ENCODE measurements at regions not wholly inside any gene's neighbourhood (a gene's known extent, or its start where the extent isn't known, plus 50 kb on each side); places are given as distances from the start of the nearest gene placed in this dataset.

DNA sequence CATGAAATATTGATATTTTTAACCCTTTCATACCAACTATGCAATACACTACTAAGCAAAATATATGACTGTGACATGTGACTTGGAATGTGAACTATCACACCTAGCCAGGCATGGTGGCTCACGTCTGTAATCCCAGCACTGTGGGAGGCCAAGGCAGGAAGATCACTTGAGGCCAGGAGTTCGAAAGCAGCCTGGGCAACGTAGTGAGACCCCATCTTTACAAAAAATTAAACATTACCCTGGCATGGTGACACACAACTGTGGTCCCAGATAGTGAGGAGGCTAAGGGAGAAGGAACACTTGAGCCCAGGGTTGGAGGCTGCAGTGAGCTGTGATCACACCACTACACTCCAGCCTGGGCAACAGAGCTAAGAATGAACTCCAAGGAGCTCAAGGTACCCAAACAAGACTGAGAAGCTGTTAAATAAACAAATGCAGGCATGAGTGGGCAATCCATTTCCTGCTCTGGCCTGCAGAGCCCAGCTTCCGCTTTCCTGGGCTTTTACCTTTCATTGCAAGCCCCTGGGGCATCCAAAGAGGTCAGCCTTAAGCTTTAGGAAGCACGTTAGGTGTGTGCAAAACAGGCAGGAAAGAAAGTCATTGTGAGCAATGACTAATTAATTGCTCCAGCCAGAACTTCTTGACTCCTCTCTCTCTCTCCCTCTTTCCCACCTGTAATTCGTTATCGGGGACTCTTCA is 162.1 kb upstream of the FOXK1 start:
- BruUV-seq (replicated peaks), result no TSS peak
- no peak overlapping the region for H3K4me3 ChIP-seq (ENCODE audit: low read depth in 2 of 2, low read length in 2 of 2)

GRCh38 chr7:4523219-4523618 is 158.9 kb upstream of the FOXK1 start:
- Histone ChIP-seq H3K9me3 (ENCODE audit: control insufficient read depth, insufficient read depth, low read depth, low read length) (no peaks in the 10 kb centered on the region), H3K36me3 (ENCODE audit: control insufficient read depth, insufficient read depth, low read length) (no peaks in the 10 kb centered on the region), H3K27ac (ENCODE audit: low read length) (no peak overlapping the region), H3K4me3 (ENCODE audit: low read depth in 2 of 2, low read length in 2 of 2) (no peak overlapping the region), H3K27me3 (ENCODE audit: control insufficient read depth, insufficient read depth, low read length) (peaks cover 24% of the 10 kb centered on the region), H3K4me1 (ENCODE audit: control insufficient read depth, insufficient read depth, low read length) (no peaks in the 10 kb centered on the region)
- intact Hi-C loops (cut with micrococcal nuclease; ENCODE audit: unreplicated experiment) (no loop called here), in situ Hi-C loops (cut with HindIII; ENCODE audit: low pct_unique_long_range_greater_than_20kb, low sequenced_read_pairs) (no loop called here)
- POLR2A ChIA-PET, result no interaction called here
- no peak for ATAC-seq
- no peak for TF ChIP-seq CTCF (IDR thresholded peaks at IDR 0.05)
- no peak for TF ChIP-seq SIN3A (IDR thresholded peaks at IDR 0.05; ENCODE audit: borderline replicate concordance, insufficient read depth, low read depth, low read length)
- TF ChIP-seq POLR2AphosphoS5 (IDR thresholded peaks at IDR 0.05; ENCODE audit: low read depth, low read length), result no peak
- TF ChIP-seq TCF7L2 (IDR thresholded peaks at IDR 0.05; ENCODE audit: low read depth, low read length), result no peak
- TF ChIP-seq REST (IDR thresholded peaks at IDR 0.05; ENCODE audit: insufficient read depth in 1 of 2, low read depth in 2 of 2, low read length in 1 of 2), result no peak
- BruUV-seq (replicated peaks), result no TSS peak
- DNase-seq (ENCODE audit: low read depth, low spot score), result no peak
- CTCF ChIA-PET, result no interaction called here

More for the DNA sequence above, 162.1 kb upstream of the FOXK1 start:
- H3K27me3 ChIP-seq (ENCODE audit: control insufficient read depth, insufficient read depth, low read length), result peaks cover 47% of the 10 kb centered on the region
- no peaks in the 10 kb centered on the region for H3K9me3 ChIP-seq (ENCODE audit: control insufficient read depth, insufficient read depth, low read depth, low read length)
- H3K36me3 ChIP-seq (ENCODE audit: control insufficient read depth, insufficient read depth, low read length), result no peaks in the 10 kb centered on the region
- CTCF ChIA-PET, result interaction anchor here (0.8 kb wide), 1 partner anchor 111 kb away, joined by 4 read pairs; no protein-coding TSS in a partner anchor
- no peak for TF ChIP-seq TCF7L2 (IDR thresholded peaks at IDR 0.05; ENCODE audit: low read depth, low read length)
- POLR2A ChIA-PET, result no interaction called here
- ATAC-seq, result no peak
- no peaks in the 10 kb centered on the region for H3K4me1 ChIP-seq (ENCODE audit: control insufficient read depth, insufficient read depth, low read length)
- intact Hi-C loops (cut with micrococcal nuclease; ENCODE audit: unreplicated experiment) (no loop called here), in situ Hi-C loops (cut with HindIII; ENCODE audit: low pct_unique_long_range_greater_than_20kb, low sequenced_read_pairs) (no loop called here)
- no peak overlapping the region for H3K27ac ChIP-seq (ENCODE audit: low read length)
- DNase-seq (ENCODE audit: low read depth, low spot score), result no peak

DNA sequence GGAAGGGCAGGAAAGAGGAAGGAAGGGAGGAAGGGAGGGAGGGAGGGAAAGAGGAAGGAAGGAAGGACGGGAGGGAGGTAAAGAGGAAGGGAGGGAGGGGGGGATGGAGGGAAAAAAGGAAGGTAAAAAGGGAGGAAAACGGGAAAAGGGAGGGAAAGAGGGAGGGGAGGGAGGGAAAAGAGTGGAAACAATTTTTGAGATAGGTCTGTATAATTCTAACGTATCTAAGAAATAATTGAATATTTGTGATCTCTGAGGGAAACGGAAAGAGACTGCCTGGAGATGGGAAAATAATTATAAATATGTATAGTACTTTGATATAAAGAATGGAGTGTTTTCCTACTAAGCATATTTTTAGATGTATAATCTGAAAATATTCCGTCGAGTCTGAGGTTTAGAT is 158.2 kb upstream of the FOXK1 start:
- ATAC-seq (no peak), DNase-seq (ENCODE audit: low read depth, low spot score) (no peak)
- Histone ChIP-seq H3K27ac (ENCODE audit: low read length) (no peak overlapping the region), H3K4me3 (ENCODE audit: low read depth in 2 of 2, low read length in 2 of 2) (no peak overlapping the region), H3K9me3 (ENCODE audit: control insufficient read depth, insufficient read depth, low read depth, low read length) (no peaks in the 10 kb centered on the region), H3K27me3 (ENCODE audit: control insufficient read depth, insufficient read depth, low read length) (peaks cover 22% of the 10 kb centered on the region), H3K4me1 (ENCODE audit: control insufficient read depth, insufficient read depth, low read length) (no peaks in the 10 kb centered on the region), H3K36me3 (ENCODE audit: control insufficient read depth, insufficient read depth, low read length) (no peaks in the 10 kb centered on the region)
- in situ Hi-C loops (cut with HindIII; ENCODE audit: low pct_unique_long_range_greater_than_20kb, low sequenced_read_pairs), result no loop called here
- ChIA-PET CTCF (no interaction called here), POLR2A (no interaction called here)
- no peak for TF ChIP-seq REST (IDR thresholded peaks at IDR 0.05; ENCODE audit: insufficient read depth in 1 of 2, low read depth in 2 of 2, low read length in 1 of 2)
- TF ChIP-seq TCF7L2 (IDR thresholded peaks at IDR 0.05; ENCODE audit: low read depth, low read length), result no peak
- TF ChIP-seq SIN3A (IDR thresholded peaks at IDR 0.05; ENCODE audit: borderline replicate concordance, insufficient read depth, low read depth, low read length), result no peak
- TF ChIP-seq POLR2AphosphoS5 (IDR thresholded peaks at IDR 0.05; ENCODE audit: low read depth, low read length), result no peak
- no peak for TF ChIP-seq CTCF (IDR thresholded peaks at IDR 0.05)
- intact Hi-C loops (cut with micrococcal nuclease; ENCODE audit: unreplicated experiment), result no loop called here
- BruUV-seq (replicated peaks), result no TSS peak

All from Panc1 (cell line).